Left renal pelvis (tissue), 4 donors: ENCODE measurements at regions not wholly inside any gene's neighbourhood (a gene's known extent, or its start where the extent isn't known, plus 50 kb on each side); places are given as distances from the start of the nearest gene placed in this dataset.
"Not testable (repeated sequence)": the region's sequence is repeated elsewhere in the genome, so short reads cannot be mapped to it uniquely, and the experiment has no call there.

Source experiments
- DNase-seq, 4 donors: peaks; one replicate each; pipeline ENCODE4 v3.0.0-alpha.2; 2013; ENCODE audit warnings: low read depth in 4 of 4, low spot score in 3 of 4

DNA sequence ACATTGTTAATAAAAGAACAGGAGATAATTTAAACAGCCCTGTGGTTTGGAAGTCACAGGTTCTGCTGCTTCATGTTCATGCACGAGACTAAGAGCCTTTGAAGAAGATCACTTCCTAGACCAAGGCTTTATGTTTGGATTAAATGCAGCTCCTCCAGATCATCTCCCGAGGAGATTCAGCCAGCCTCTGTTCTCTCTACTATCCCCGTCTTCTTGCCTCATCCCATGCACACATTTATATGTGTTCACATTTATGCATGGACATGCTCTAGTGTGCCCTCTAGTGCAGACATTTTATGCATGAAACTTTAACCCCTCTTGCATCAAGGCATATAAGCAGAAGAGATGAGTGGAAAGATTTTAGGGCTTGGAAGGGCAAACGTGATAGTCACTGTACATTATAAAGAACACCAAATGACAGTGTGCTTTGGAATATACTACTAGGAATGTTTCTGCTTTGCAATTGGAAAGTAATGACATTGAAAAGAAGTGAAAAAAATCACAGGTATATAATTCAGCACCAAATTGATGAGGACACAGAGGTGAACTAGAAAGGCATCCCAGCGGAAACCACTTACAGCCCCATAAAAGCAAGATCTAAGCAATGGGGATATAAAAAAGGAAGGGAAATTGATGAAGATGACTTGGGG, 271.5 kb upstream of the PLGLB2 start:
- DNase-seq: not testable (repeated sequence)

DNA sequence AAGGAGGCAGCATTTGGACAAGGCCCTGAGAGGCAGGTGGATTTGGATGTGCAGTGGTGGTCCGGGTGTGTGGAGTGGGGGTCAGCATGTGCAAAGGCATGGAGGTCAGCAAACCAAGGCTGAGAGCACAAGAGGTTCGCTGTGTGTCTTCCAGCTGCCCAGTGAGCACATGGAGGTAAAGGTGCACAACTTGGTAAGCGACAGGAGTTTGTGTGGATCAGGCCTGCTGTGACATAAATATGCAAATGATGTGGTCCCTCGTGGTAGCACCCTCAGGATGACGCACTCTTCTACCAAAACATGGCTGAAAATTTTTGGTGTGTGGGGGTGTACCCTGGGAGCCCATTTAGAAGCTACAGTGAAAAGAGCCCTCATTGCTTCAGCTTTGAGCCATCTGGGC, 271.0 kb upstream of the PLGLB2 start:
- not testable (repeated sequence) for DNase-seq

- DNase-seq: not testable (repeated sequence)
Observed at GRCh38 chr2:87477669-87478428, 270.0 kb upstream of the PLGLB2 start.

- not testable (repeated sequence) for DNase-seq
Observed at GRCh38 chr2:87478911-87479310, 269.0 kb upstream of the PLGLB2 start.

GRCh38 chr2:87483093-87483680, 264.7 kb upstream of the PLGLB2 start:
- not testable (repeated sequence) for DNase-seq

DNA sequence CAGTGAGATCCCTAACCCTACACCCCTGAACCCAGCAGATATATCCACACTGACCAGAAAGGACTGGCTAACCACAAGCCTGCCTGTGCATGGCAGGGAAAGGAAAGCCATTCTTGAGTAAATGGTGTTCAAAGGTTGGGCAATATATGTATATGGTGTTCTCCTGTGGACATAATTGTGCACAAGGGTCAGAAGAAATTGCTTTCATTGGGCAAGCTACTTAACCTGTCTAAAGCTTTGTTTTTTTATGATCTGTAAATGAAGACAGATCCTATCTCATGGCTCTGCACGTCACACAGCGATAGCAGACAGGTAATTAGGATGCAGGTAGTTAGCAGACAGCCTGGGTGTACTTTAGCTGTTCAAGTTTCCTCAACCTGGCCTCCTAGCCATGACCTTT, 263.5 kb upstream of the PLGLB2 start:
- not testable (repeated sequence) for DNase-seq

DNA sequence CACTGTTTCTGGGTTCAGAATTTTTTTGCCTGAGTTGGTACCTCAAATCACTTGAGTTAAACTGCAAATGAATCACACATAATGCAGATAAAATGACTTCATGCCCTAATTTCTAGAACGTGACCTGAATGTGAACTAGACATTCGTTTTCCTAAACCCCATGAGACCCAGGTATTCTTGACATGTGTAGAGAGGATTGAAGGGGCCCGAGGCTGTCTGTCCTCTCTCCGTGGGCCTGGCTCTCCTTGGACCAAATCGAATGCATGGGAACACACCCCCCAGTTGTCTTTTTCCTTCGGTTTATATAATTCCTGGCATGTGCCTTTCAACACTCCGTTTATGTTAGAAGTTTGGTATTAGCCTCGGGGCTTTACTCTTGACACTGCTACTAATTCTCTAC, 262.4 kb upstream of the PLGLB2 start:
- DNase-seq: not testable (repeated sequence)

- DNase-seq: not testable (repeated sequence)
Observed at GRCh38 chr2:87485884-87486283, 262.0 kb upstream of the PLGLB2 start.

GRCh38 chr2:87486413-87486812, 261.5 kb upstream of the PLGLB2 start:
- not testable (repeated sequence) for DNase-seq

- DNase-seq: not testable (repeated sequence)
Observed at GRCh38 chr2:87488021-87488420, 259.9 kb upstream of the PLGLB2 start.

DNA sequence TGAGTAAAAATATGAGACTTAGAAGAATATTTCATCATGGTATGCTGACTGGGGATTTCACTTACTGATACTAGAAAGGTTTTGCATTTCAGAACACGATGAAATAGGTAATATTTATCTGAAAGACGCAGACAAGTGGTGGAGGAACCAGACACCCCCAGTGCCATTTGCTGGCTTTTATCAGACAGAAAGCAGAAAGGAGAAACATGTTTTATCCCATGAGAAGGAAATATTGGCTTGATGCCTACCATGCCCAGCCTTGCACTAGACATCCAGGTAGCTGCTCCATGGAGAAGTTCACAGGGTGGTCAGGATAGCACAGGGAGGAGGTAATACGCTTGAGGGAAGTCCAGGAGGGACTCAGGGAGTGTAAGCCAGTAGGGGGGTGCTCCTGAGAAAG, 258.9 kb upstream of the PLGLB2 start:
- DNase-seq: not testable (repeated sequence)

DNA sequence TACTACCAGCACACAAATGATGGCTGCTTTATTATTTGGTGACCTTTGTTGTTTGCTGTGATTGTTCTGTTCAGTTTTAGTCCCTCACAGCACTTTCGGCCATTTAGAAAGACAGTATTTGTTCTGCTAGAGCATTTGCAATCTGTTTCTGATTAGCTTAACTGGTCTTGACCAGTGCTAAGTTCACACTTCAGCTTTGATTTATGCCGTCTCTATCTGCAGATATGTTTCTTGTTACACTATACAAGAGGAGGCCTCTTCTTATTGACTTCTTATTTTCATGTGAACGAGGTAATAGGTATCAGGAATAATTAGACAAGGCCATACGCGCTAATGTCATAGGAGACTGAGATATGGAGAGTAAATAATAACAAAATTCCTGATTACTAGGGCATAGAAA, 253.0 kb upstream of the PLGLB2 start:
- DNase-seq: not testable (repeated sequence)

- DNase-seq: not testable (repeated sequence)
Observed at GRCh38 chr2:87495455-87495854, 252.4 kb upstream of the PLGLB2 start.

DNA sequence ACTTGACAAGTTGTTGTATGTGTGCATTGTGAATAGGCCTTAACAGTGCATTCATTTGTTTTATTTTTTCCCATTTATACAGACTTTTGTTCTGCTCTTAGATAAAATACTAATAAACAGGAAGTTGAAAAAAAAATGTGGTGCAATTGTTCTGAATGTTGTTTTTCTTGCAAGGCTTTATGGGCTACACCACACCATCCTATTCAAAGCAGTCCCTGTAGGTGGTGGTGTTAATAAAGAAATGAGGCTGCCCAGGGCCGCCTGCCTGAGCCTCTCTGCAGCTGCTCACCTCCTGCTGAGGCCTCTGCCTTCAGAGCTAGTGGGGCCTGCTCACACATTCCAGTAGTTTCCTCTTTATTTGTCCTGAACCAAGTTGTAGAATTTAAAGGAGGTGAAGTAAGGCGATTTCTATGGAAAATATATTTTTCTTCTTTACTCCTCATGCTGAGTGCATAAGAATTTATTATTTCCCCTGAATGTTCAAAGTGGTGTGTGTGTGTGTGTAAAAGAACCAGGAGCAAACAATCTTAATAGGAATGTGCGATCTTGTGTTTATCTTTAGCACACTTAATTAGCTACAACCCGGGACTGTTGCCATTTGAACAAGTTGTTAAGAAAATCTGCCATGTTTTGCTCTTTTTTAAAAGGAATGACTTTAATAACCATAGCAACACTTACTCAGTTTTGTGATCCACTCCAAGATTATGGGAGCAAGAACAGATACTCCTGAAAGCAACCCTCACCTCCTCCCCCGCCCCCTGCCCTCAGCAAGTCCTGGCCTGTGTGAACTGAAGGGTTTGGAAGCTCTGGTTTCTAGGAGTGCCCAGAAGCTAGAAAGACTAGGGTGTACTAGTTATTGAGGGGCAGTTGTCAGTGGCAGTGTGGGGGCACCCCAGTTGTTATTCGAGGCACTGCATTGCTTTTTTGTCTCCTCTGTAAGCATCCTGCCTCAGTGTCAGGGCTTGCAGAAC, 251.6 kb upstream of the PLGLB2 start:
- not testable (repeated sequence) for DNase-seq

- not testable (repeated sequence) for DNase-seq
Observed at GRCh38 chr2:87497135-87497534, 250.8 kb upstream of the PLGLB2 start.

- not testable (repeated sequence) for DNase-seq
Observed at GRCh38 chr2:87497700-87498099, 250.2 kb upstream of the PLGLB2 start.

DNA sequence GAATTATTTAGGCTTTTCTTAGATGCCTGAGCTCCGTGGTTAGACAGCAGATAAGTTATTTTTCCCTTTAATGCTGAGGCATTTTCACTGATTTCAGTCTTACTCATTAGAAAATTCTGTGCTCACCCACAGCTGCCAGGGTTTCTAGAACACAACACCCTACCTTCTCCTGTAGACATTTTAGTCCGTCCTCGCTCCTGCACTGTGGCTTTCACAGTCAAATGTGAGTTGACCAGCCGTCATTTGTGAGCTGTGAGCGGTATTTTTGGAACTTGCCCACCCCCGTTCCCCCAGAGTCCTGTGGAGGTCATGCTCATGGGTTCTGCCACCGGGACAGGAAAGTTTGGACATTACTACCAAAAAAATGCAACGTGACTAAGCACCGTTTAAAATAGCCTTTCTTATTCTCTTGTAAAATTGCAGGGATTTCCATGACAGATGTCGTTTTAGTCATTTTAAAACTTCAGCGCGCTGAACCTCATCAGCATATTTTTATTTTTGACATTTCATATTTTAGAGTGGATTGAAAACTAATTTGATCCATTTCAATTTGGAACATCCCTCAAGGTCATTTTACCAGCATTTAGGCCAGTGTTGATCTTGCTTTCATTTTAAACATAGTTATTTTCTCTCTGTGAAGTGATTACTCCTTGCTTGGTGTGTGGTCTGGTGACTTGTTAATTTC, 249.6 kb upstream of the PLGLB2 start:
- DNase-seq: not testable (repeated sequence)

GRCh38 chr2:87498854-87499238, 249.0 kb upstream of the PLGLB2 start:
- DNase-seq: not testable (repeated sequence)

DNA sequence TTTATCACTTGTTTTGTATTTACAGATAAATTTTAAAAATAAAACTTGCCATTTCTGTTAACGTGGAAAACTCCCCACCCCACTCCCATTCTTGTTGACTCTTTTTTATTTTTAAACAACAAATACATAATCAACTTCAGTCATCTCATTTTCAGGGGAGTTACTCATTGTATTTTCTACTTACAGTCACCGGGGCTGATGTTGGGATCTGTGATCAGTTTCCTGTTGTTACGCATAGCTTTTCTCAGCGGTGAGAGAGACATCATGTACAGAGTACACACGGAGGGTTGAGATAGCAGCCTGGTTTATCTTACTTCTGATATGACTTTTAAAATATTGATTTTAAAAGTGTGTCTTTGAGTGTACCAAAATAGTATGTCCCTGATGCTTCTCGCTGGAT, 248.0 kb upstream of the PLGLB2 start:
- not testable (repeated sequence) for DNase-seq

GRCh38 chr2:87500421-87500820, 247.5 kb upstream of the PLGLB2 start:
- DNase-seq: not testable (repeated sequence)
